OCI-LY3 (cell line): ENCODE measurements at regions not wholly inside any gene's neighbourhood (a gene's known extent, or its start where the extent isn't known, plus 50 kb on each side); places are given as distances from the start of the nearest gene placed in this dataset.

Experiments
- H2AFZ ChIP-seq: fragments of 200-600, 300-600 bp; shearing (Covaris generic); 2 replicates; pipeline ENCODE4 v1.6.0; 2014; ENCODE audit warnings: antibody characterized with exemption, low read depth, low read length
- H3K27ac ChIP-seq: fragments of 200-600, 300-600 bp; sonication (generic); 2 replicates; pipeline ENCODE4 v1.5.1; 2014; ENCODE audit warnings: mild to moderate bottlenecking, low read length, moderate library complexity, mixed read lengths
- H3K27me3 ChIP-seq: fragments of 200-600, 300-600 bp; sonication (generic); 2 replicates; pipeline ENCODE4 v1.6.1; 2014; ENCODE audit warnings: low read depth, low read length, mixed read lengths
- H3K36me3 ChIP-seq: fragments of 200-600, 300-600 bp; sonication (generic); replicated peaks from 2 replicates; pipeline ENCODE3; 2014; ENCODE audit warnings: low read depth, low read length, mixed read lengths
- H3K4me1 ChIP-seq: fragments of 300-600, 200-600 bp; sonication (generic); 2 replicates; pipeline ENCODE4 v1.6.1; 2014; ENCODE audit warnings: low read length, mixed read lengths
- H3K4me2 ChIP-seq: fragments of 200-600, 300-600 bp; sonication (generic); 2 replicates; pipeline ENCODE4 v1.6.1; 2014; ENCODE audit warnings: low read length, mixed read lengths
- H3K4me3 ChIP-seq: fragments of 300-600, 200-600 bp; sonication (generic); 2 replicates; pipeline ENCODE4 v1.5.1; 2014; ENCODE audit warnings: antibody characterized with exemption, mild to moderate bottlenecking, low read length, moderate library complexity
- H3K79me2 ChIP-seq: fragments of 300-600, 200-600 bp; shearing (Covaris generic); 2 replicates; pipeline ENCODE4 v1.6.1; 2014; ENCODE audit warnings: mild to moderate bottlenecking, low read length, mixed read lengths
- H3K9ac ChIP-seq: fragments of 300-600, 200-600 bp; shearing (Covaris generic); 2 replicates; pipeline ENCODE4 v1.6.0; 2014; ENCODE audit warnings: mild to moderate bottlenecking, low read length, moderate library complexity
- H3K9me3 ChIP-seq: fragments of 200-600, 300-600 bp; shearing (Covaris generic); 2 replicates; pipeline ENCODE4 v1.6.1; 2014; ENCODE audit warnings: low read length, mixed read lengths; ENCODE audit not compliant: insufficient read depth
- H4K20me1 ChIP-seq: fragments of 200-600, 300-600 bp; sonication (generic); 2 replicates; pipeline ENCODE4 v1.6.1; 2016; ENCODE audit warnings: low read length, mixed read lengths; ENCODE audit not compliant: insufficient read depth
- EZH2phosphoT487 ChIP-seq: fragments of 200-600 bp; shearing (Covaris generic); IDR thresholded peaks from 2 replicates; pipeline ENCODE4 v1.6.1; 2018; ENCODE audit warnings: antibody characterized with exemption, mixed run types, low read depth
- TF ChIP-seq, protein P1 (sequence below): fragments of 200-600, 300-600 bp; sonication (generic); IDR thresholded peaks from 2 replicates; pipeline ENCODE4 v1.5.1; 2014; ENCODE audit warnings: antibody characterized with exemption, low read length, low read depth

GRCh38 chr6:10305790-10306415 is 109.0 kb downstream of the TFAP2A start:
- Histone ChIP-seq H3K27ac (no peak overlapping the region), H3K79me2 (no peaks in the 10 kb centered on the region), H3K4me1 (no peaks in the 10 kb centered on the region), H4K20me1 (no peaks in the 10 kb centered on the region), H3K36me3 (no peaks in the 10 kb centered on the region), H2AFZ (no peak overlapping the region), H3K9me3 (no peaks in the 10 kb centered on the region), H3K4me3 (no peak overlapping the region), H3K27me3 (no peaks in the 10 kb centered on the region), H3K9ac (no peak overlapping the region), H3K4me2 (no peak overlapping the region)
- TF ChIP-seq, protein P1, sequence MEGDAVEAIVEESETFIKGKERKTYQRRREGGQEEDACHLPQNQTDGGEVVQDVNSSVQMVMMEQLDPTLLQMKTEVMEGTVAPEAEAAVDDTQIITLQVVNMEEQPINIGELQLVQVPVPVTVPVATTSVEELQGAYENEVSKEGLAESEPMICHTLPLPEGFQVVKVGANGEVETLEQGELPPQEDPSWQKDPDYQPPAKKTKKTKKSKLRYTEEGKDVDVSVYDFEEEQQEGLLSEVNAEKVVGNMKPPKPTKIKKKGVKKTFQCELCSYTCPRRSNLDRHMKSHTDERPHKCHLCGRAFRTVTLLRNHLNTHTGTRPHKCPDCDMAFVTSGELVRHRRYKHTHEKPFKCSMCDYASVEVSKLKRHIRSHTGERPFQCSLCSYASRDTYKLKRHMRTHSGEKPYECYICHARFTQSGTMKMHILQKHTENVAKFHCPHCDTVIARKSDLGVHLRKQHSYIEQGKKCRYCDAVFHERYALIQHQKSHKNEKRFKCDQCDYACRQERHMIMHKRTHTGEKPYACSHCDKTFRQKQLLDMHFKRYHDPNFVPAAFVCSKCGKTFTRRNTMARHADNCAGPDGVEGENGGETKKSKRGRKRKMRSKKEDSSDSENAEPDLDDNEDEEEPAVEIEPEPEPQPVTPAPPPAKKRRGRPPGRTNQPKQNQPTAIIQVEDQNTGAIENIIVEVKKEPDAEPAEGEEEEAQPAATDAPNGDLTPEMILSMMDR, result no peak
- TF ChIP-seq EZH2phosphoT487, result no peak

DNA sequence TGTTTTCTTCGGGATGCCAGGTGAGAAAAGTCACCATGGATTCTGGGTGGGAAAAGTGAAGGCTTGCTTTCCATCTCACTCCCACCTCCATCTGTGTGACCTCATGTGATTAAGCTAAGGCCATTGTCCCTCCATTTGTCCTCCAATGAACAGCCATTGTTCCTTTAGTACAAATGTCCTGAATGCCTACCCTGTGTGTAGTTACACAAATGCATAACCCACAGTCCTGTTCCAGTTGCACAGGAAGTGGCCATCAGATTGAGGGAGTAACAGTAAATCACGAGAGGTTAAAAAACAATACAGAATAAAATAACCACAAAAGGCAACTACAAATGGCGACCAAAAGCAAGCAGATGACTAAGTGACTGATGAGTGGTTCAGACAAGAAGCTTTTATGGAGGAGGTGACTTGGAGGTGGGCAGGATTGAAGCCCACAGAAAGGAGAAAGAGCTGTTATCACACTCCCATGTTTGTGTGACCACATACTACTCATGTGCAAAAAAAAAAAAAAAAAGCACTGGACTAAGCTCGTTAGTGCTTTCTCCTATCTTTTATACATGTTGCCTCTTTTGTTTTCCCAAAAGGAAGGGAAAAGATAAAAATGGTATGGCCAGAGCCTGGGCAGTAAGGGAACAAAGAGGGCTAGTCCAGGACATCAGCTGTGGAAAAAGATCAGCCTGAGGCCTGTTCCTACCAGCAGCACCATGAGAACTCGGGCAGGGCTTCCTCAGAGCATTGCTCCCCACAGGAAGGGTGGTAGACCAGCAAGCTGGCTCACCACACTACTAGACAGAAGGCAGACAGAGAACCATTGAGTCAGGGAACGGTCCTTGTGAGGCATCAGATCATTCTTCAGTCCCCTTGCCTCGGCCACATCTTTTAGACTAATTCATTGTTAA is 111.0 kb downstream of the TFAP2A start:
- Histone ChIP-seq H3K4me2 (no peak overlapping the region), H3K36me3 (no peaks in the 10 kb centered on the region), H3K4me3 (no peak overlapping the region), H3K4me1 (no peaks in the 10 kb centered on the region), H3K27me3 (no peaks in the 10 kb centered on the region), H3K27ac (no peak overlapping the region), H3K79me2 (no peaks in the 10 kb centered on the region), H4K20me1 (no peaks in the 10 kb centered on the region), H3K9me3 (no peaks in the 10 kb centered on the region), H3K9ac (no peak overlapping the region), H2AFZ (no peak overlapping the region)
- TF ChIP-seq EZH2phosphoT487, result no peak
- TF ChIP-seq, protein P1, result no peak

GRCh38 chr6:10302566-10303235 is 112.2 kb downstream of the TFAP2A start:
- Histone ChIP-seq H2AFZ (no peak overlapping the region), H3K36me3 (no peaks in the 10 kb centered on the region), H3K27me3 (no peaks in the 10 kb centered on the region), H4K20me1 (no peaks in the 10 kb centered on the region), H3K4me2 (no peak overlapping the region), H3K9me3 (no peaks in the 10 kb centered on the region), H3K9ac (no peak overlapping the region), H3K79me2 (no peaks in the 10 kb centered on the region), H3K27ac (no peak overlapping the region), H3K4me1 (no peaks in the 10 kb centered on the region), H3K4me3 (no peak overlapping the region)
- TF ChIP-seq, protein P1, result no peak
- no peak for TF ChIP-seq EZH2phosphoT487

DNA sequence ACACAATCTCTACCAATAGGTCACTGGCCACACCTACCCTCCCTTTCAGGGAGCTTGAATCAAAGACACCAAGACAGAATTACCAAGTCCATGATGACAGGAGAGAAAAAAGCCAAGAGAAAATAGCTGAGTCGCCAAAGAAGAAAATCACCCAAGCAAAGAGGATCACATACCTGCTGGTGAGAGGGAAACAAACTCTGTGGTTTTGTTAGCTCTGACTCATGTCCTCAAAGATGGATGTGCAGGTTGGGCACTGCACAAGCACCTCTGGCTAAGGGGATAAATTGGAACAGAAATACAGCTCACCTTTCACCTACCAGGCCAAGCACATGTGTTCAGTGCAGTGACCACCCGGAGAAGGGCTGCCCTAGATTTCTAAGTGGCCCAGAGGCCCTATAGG is 114.8 kb downstream of the TFAP2A start:
- no peak overlapping the region for H3K27ac ChIP-seq
- H3K4me3 ChIP-seq, result no peak overlapping the region
- H3K79me2 ChIP-seq, result no peaks in the 10 kb centered on the region
- H3K9ac ChIP-seq, result no peak overlapping the region
- no peaks in the 10 kb centered on the region for H3K9me3 ChIP-seq
- H3K27me3 ChIP-seq, result no peaks in the 10 kb centered on the region
- H4K20me1 ChIP-seq, result no peaks in the 10 kb centered on the region
- H3K4me1 ChIP-seq, result no peaks in the 10 kb centered on the region
- TF ChIP-seq, protein P1, result no peak
- TF ChIP-seq EZH2phosphoT487, result no peak
- no peak overlapping the region for H3K4me2 ChIP-seq
- H3K36me3 ChIP-seq, result no peaks in the 10 kb centered on the region
- H2AFZ ChIP-seq, result no peak overlapping the region
